HG02981 (cell line): ENCODE measurements at regions not wholly inside any gene's neighbourhood (a gene's known extent, or its start where the extent isn't known, plus 50 kb on each side); places are given as distances from the start of the nearest gene placed in this dataset.
"Not testable (repeated sequence)": the region's sequence is repeated elsewhere in the genome, so short reads cannot be mapped to it uniquely, and the experiment has no call there.

ENCODE experiments used
- ATAC-seq: cut with Tn5 transposase; IDR thresholded peaks from one replicate; pipeline ENCODE4 v1.9.1; 2021; ENCODE audit warnings: mild to moderate bottlenecking, moderate library complexity; ENCODE audit not compliant: unreplicated experiment

DNA sequence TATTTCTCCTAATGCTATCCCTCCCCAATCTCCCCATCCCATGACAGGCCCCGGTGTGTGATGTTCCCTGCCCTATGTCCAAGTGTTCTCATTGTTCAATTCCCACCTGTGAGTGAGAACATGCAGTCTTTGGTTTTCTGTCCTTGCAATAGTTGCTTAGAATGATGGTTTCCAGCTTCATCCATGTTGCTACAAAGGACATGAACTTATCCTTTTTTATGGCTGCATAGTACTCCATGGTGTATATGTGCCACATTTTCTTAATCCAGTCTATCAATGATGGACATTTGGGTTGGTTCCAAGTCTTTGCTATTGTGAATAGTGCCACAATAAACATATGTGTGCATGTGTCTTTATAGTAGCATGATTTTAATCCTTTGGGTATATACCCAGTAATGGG, 51.3 kb upstream of the RIOK2 start:
- not testable (repeated sequence) for ATAC-seq

DNA sequence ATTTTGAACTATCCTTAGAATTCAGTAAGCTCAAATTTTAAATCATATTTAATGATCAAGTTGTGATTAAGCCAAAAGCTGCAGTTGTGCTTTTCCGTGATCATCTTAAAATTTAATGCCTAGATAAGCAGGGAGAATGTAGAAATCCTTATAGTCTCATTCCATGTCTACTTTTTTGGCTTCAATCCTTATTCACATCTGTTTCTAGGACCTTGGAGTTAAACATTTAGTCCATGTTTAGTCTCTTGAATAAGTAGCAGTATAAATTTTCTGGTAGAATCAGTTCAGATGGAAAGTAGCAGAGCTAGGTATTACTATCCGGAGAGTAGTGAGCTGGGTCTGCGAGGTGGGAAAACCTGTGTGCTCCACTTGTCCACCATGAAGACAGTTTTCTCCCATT, 59.3 kb upstream of the RIOK2 start:
- no peak for ATAC-seq

DNA sequence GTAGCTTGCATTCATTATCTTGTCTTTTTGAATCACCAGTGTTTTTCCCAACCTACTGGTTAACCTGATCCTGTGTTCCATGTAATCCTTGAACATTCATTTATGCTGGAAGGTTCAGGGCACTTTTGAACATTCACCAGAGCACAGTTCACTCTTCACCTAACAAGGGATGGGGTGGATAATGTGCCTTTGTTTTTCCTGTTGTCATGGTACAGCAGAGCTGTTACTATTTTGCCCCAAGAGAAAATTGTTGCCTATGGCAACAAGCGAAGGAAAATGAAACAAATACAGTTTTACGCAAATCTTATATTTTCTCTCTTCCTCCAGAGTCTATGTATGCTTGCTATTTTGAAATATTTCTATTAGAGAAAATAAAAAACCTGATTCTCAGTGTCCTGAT, 60.3 kb upstream of the RIOK2 start:
- no peak for ATAC-seq

DNA sequence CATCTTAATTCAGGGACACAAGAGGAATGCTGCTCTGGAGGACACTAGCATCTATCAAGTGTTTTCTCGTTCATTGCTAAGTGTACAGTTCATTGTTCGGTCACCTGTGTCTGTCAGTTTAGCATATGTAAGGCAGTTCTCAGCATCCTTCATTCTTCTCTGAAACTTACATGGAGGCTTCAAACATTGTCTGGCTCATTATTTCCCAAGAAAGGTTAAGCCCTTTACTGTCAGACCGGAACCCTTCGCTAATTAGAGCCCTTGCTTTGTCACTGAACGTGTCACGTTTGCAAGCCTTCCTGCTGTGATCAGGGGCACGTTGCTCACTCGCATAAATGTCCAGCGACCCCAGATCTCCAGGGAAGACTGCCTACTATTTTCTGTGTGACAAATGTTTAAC, 62.3 kb upstream of the RIOK2 start:
- no peak for ATAC-seq

DNA sequence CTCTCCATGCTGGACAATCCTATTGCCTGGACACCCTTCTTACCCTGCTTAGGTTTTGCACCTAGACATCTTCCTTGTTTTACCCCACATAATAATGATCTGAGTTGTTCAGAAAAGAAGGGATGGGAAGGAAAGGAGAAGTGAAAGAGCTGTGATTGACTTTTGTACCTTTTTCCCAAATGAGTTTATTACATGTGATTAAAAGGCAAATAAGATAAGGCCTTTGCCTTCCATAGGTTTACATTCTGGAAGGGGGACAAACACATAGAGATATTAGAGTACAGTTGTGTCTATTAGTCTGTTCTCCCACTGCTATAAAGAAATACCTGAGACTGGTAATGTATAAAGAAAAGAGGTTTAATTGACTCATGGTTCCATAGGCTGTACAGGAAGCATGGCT, 67.1 kb upstream of the RIOK2 start:
- ATAC-seq, result no peak

DNA sequence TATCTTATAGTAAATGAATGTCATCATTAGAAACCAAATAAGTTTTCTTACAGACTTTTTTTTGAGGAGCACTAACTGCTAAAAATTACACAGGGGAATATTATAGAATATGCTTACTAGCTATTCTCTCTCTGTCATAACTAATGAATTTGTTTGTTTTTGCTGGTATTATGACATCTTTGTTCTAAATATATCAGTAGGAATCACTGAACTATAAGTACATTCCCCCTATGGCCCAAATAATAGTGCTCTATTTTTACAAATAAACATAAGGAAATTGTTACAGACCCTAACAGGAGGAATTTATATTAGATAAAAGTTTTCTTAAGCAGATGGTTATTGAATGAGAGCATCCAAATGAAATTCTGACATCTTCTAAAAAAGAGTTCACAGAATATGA, 83.0 kb upstream of the RIOK2 start:
- ATAC-seq, result no peak

DNA sequence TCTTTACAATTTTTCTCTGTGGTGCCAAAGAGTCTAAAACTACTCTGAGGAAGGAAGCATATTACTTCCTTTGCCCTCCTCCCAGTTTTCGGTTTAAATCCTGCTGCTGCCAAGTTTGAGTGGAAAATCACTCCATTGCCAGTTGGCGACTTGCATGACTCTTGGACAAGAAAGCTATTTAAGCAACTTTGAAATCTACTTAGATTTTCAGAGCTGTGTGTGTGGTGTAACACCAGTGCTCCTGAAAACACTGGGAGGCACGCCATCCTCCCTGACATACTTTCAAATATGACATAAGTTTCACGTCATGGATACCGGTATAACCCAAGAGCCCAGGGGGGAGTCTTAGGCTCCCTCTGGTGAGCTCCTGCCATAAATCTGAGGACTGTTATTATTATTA, 83.5 kb upstream of the RIOK2 start:
- ATAC-seq, result no peak

DNA sequence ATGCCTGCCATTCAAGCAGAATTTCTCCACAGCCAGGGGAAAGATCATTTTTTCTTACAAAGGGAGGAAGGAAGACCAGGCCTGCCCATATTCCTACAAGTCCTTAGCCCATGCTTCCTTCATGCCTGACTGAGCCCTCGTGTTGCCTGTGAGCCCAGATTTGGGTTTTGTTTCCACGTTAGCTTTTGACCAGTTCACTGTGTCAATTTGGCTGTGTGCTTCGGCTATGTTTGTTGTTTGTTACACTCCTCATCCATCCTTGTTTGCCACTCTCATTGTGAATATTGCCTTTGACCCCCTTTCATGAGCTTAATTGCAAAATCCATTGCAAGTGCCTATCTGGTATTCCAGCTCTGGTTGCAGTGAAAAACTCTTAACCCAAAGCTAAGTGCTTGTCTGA, 84.7 kb upstream of the RIOK2 start:
- ATAC-seq, result no peak

DNA sequence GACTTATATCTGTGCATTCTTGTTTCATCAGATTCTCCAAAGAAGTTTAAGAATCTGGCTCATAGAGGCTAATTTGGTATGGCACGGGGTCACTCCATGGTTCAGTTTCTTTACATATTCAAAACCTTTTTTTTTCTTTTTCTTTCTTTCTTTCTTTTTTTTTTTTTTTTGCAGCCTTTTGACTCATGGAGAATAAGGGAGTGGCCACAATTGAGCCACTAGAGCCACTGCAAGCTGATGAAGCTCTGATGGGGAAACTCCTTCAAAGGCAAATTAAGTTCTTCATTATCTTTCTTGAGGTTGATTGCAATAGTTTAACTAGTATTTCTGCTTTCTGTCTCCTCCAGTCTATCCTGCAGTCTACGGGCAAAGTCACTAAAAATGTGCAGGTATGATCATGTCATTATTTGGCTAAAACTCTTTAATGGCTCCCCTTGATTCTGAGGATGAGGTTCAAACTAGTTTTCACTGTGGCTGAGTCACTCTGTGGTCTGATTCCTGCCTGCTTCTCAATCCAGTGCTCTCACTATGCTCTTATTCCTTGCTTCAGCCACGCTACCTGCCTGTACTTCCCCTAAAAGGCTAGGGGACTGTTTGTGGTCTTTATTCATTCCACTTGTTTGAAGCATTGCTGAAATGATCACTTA, 93.5 kb upstream of the RIOK2 start:
- ATAC-seq, result no peak

DNA sequence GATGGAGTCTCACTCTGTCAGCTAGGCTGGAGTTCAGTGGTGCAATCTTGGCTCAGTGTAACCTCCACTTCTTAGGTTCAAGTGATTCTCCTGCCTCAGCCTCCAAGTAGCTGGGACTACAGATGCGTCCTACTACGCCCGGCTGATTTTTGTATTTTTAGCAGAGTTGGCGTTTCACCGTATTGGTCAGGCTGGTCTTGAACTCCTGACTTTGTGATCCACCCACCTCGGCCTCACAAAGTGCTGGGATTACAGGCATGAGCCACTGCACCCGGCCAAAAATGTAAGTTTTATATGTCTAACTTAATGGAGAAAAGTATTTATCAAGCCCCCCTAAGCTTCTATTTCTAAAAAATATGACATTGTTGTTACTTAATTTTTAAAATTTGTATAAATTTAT, 98.2 kb upstream of the RIOK2 start:
- ATAC-seq, result no peak

DNA sequence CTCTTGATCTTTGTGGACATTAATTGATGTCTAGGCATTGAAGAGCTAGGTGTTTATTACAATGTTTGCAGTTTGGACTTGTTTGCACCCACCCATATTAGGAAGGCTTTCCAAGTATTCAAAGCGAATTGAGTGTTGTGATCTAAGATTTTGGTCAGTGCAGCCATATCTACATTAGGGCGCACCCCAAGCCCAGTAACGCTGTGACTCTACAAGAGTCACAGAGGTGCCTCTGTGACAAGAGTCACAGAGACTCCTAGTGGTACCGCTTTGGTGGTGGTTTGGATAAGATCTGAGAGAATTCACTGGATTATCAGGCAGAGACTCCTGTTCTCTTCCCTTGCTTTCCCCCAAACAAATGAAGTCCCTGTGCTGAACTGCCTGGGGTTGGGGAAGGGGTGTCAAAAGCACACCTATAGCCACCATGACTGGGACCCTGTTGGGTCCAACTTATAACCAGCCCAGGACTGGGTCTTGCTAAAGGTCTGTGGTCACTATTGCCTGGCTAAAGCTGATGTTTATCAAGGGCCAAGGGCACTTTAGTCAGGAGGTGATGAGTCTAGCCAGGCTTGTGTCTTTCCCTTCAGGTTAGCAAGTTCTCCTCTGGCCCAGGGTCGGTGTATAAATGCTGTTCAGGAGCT, 114.1 kb upstream of the RIOK2 start:
- peak; percentile 100 for ATAC-seq

DNA sequence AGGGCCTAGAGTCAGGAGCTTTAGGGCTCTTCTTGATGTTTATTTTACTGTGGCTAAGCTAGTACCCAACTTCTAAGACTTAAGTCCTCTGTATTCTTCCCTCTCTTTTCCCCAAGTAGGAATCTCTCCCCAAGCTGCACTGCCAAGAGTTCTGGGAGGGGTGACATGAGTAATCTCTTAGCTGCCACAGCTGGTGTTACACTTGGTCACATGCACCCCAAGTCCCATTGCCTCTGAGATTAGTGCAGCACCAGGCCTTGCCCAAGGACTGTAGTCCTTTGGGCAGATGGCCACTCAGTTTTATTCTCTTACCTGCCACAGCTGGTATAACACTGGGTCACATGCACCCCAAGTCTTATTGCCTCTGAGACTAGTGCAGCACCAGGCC, 114.7 kb upstream of the RIOK2 start:
- no peak for ATAC-seq

DNA sequence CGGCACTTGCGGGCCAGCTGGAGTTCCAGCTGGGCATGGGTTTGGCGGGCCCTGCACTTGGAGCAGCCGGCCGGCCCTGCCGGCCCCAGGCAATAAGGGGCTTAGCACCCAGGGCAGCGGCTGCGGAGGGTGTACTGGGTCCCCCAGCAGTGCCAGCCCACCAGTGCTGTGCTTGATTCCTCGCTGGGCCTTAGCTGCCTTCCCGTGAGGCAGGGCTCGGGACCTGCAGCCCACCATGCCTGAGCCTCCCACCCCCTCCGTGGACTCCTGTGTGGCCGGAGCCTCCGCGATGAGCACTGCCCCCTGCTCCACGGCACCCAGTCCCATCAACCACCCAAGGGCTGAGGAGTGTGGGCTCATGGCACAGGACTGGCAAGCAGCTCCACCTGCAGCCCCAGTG, 118.1 kb upstream of the RIOK2 start:
- not testable (repeated sequence) for ATAC-seq

DNA sequence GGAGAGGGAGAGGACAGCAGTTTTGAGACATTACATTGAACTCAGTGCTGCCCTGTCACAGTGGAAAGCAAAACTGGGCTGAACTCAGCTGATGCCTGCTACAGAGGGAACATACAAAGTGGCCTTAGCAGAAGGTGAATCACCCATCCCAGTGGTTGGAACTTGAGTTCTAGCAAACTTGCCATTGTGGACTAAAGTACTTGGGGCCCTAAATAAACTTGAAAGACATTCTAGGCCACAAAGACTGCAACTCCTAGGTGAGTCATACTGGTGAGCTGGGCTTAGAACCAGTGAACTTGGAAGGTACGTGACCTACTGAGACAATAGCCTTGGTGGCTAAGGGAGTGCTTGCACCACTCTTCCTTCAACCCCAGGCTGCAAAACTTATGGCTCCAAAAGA, 155.7 kb upstream of the RIOK2 start:
- ATAC-seq, result no peak

DNA sequence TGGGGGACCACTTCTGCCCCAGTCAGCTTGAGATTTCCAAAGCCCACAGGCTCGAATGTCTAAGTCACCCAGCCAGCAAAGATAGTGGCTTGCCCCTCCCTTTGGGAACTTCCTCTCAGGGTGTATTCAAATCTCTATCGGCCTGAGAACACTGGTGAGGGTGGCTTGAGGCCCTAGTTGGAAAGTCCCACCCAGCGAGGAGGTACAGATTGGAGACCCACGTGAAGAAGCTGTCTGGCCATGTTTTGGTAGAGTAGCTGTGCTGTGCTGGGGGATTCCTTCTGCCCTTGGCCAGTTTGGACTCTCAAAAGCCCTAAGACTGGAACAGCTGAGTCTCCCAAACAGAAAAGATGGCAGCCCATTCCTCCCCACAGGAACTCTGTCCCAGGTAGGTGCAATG, 172.7 kb upstream of the RIOK2 start:
- peak; percentile 94 for ATAC-seq

DNA sequence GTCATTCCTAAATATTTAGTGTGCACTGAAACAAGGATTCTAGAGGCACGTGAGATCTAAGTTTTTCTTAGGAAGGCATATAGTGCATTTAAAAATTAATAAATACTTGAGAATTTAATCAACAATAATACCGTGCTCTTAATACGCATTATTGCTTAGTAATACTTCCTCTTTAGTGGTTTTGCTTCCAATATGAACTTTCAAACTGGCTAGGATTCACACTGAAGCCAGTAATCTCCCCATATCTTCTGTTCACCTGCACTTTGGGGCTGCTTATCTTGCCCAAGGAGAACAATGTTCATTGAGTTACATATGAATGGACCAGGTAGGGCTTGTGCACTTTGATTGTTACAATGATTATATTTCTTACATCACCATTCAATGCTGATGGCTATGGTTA, 180.5 kb upstream of the RIOK2 start:
- ATAC-seq, result no peak

DNA sequence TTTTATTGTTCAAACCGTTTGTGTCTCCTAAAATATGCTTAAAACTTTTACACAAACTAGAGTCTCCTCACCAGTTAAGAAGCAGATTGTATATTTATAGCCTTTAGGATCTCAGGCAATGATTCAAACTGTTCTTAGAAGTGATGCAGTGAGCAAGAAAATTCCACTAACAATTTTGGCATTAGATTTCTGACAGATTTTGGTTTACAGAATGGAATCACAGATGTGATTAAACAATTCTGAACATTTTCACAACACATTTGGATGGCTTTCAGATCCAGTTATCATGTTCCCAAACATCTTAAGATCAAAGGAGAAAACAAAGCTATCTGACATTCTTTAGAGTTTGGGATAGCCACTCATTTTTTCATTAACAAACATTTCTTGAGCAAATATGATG, 181.7 kb upstream of the RIOK2 start:
- ATAC-seq, result no peak

DNA sequence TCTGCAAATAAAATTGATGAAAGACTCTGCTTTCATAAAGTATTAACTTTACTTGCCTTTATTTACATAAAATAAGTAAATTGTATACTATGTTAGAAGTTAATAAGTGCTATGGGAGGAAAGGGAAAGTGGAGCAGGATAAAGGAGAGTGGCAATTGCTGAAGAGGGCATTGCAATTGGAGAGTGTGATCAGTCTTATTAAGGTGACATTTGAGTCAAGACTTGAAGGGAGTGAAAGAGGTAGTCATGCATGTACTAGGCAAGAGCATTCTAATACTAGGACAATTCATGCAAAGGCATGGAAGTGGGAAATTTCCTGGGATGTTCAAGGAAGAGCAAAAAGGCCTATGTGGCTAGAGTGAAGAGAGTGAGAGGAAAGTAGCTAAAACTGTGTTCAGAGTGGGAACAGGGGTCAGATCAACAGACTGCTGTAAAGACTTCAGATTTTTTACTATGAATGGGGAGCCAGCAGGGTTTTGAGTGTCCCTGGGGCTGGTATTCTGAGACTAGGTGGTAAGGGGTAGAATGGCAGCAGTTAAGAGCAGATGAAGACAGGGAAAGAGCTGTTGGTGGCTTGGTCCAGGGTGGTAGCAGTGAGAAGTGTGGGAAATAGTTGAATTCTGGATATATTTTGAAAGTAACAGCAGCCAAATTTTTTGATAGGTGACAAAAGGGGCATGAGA, 182.3 kb upstream of the RIOK2 start:
- no peak for ATAC-seq

DNA sequence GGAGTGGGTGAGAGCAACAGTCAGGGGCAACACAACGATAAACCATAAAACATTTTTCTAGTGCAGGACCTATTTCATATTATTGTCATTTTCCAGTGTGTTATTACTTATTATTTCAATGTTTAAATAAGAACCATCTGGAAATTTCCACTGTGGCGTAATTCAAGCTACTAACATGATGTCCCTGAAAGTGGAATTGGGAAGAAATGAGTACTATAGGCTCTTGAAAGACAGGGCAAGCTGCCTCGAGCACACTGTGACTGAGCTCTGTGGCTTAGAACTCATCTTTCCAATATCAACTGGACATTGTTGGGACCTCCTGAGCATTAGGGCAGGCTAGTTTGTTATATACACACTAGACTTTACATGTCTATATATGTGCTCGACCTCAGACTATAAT, 182.9 kb upstream of the RIOK2 start:
- no peak for ATAC-seq

DNA sequence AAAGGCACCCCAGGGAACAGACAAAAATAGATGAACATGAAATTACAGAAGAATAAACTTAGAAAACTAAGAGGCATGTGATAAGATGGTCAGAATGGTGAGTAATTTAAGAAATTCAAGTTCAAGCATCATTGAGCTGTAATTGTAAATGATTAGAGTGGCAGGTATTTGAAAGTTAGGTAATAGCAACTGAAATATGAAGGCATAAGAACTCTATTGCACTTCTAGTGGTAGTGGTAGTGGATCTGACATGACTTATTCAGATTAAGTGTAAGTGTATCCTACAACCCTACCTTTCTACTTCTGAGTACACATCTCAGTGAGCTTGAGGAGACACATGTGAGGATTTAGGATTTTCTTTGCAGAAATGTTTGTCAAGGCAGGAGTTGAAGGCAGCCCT, 192.9 kb upstream of the RIOK2 start:
- ATAC-seq, result no peak

DNA sequence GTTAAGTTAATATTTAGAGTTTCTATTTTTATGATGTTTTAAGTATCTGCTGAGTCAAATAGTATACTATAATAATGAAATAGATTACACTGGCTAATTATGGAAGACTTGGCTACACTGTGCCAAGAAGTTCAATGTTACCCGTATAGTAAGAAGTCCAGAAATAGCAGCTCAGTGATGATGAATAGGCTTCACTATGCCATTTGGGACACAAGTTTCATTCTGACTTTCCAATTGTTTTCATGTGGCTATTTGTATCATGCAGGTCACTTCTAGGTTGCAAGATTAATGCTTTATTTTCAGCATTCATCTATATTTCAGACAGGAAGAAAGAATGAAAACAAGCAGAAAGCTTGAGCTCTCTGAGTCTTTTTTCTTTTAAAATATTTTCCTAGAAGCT, 194.5 kb upstream of the RIOK2 start:
- no peak for ATAC-seq

DNA sequence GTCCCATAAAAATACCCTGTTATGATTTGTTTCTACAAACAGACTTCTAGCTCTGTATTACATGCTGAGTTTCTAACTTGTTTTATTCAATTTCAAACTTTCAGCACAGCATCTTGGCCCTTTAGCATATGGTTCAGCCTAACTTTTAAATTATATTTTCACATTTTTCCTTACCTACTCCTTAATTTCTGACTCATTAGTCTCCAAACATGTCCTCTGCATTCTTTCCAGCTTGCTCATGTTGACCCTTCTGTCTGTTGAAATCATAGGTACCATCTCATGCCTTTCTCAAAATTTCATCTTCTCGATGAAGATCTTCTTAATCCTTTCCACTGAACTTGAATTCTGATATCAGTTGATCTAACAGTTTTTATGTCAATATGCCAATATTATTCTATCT, 200.9 kb upstream of the RIOK2 start:
- no peak for ATAC-seq

DNA sequence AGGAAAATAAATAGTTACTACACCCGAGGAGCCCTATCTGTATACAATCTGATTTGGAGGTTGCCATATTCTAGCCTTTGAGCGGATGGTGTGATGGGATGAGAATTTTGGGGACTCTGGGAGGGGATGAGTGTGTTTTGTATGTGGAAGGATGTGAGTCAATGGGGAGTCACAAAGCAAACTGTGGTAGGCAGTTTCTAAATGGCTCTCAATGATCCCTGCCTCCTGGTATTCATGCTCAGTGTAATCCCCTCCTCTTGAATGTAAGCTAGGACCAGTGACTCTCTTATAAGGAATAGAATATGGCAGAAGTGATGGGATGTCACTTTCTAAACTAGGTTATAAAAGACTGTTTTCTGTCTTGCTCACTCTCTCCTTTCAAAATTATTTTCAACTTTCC, 205.7 kb upstream of the RIOK2 start:
- no peak for ATAC-seq
